ENCODE measurements at regions not wholly inside any gene's neighbourhood (a gene's known extent, or its start where the extent isn't known, plus 50 kb on each side); places are given as distances from the start of the nearest gene placed in this dataset.

DNA sequence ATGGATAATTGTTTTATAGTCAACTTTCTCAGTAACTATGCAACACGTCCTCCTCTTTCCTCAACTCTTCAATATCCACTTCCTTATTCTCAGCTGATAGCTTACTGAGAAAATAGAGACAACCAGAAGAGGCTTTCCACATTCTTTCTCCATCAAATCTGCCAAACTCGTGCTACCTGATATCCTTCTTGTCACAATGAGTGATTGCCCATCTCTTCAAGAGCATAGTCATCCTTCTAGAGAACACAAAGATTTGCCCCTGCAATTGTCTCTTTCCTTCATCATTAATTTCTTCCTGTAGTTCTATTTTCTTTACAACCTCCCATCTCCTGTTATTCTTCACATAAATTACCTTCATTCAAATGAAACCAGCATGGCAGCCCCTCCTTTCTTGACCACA, 75.9 kb upstream of the RGS17 start:
- TF ChIP-seq POLR2AphosphoS5 (IDR thresholded peaks at IDR 0.05; ENCODE audit: low read depth, low read length) (no peak), POLR2A (IDR thresholded peaks at IDR 0.05; ENCODE audit: low read depth, low read length) (no peak), TAF1 (IDR thresholded peaks at IDR 0.05; ENCODE audit: borderline replicate concordance, low read depth, low read length) (no peak)

All from GM12892 (cell line).